D341Med (cell line): ENCODE measurements at regions not wholly inside any gene's neighbourhood (a gene's known extent, or its start where the extent isn't known, plus 50 kb on each side); places are given as distances from the start of the nearest gene placed in this dataset.
"Not testable (repeated sequence)": the region's sequence is repeated elsewhere in the genome, so short reads cannot be mapped to it uniquely, and the experiment has no call there.

Source experiments
- DNase-seq: peaks from one replicate; pipeline ENCODE4 v3.0.0; 2012; ENCODE audit warnings: low spot score

- DNase-seq: no peak
Measured at GRCh38 chr7:119886007-119886406, 387.0 kb upstream of the KCND2 start.

- DNase-seq: not testable (repeated sequence)
Measured at GRCh38 chr7:119886525-119886924, 386.4 kb upstream of the KCND2 start.

DNA sequence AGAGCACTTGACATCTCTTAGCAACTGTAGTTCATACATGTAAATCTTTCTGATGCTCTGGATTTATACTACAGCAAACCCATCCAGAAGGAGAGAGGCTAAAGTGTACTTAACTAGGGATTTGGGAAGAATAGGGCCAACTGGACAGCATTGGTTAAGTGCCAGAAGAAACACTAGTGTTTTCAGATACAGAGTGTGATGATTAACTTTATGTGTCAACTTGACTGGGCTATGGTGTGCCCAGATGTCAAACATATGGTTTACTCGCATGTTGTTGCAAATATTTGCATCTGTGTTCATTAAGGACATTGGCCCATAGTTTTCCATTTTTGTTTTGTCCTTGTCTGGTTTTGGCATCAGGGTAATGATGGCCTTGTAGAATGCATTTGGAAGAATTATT, 384.7 kb upstream of the KCND2 start:
- DNase-seq: no peak

DNA sequence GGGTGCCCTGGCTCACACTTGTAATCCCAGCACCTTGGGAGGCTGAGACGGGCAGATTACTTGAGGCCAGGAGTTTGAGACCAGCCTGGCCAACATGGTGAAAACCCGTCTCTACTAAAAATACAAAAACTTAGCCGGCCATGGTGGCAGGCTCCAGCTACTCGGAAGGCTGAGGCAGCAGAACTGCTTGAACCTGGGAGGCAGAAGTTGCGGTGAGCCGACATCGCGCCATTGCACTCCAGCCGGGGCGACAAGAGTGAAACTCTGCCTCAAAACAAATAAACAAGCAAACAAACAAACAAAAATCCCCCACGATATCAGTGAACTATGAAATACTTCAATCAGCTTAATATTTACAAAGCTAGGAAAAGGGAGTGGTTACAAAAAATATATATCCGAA, 382.3 kb upstream of the KCND2 start:
- no peak for DNase-seq

DNA sequence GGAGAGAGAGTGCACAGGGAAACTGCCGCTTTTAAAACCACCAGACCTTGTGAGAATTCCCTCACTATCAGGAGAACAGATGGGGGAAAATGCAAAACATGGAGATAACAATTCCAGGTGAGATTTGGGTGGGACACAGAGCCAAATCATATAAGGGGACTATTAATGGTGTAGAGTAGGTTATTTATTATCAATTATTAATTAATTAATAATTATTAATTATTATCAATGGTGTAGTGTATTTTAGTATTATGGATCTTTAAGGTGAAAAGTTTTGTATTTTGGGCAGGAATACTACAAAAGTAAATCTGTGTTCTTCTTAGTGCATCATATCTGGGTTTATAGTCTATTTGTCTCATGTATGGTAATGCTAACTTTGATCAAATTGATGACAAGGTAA, 377.7 kb upstream of the KCND2 start:
- DNase-seq: no peak

DNA sequence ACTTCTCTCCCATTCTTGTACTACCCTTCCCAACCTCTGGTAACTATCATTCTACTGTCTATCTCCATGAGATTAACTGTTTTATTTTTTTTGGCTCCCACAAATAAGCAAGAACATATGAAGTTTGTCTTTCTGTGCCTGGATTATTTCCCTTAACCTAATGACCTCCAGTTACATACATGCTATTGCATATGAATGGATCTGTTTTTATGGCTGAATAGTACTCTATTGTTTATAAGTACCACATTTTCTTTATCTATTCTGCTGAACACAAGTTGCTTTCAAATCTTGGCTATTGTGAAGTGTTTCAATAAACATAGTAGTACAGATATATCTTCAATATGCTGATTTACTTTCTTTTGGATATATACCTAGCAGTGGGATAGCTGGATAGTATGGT, 376.6 kb upstream of the KCND2 start:
- DNase-seq: no peak

DNA sequence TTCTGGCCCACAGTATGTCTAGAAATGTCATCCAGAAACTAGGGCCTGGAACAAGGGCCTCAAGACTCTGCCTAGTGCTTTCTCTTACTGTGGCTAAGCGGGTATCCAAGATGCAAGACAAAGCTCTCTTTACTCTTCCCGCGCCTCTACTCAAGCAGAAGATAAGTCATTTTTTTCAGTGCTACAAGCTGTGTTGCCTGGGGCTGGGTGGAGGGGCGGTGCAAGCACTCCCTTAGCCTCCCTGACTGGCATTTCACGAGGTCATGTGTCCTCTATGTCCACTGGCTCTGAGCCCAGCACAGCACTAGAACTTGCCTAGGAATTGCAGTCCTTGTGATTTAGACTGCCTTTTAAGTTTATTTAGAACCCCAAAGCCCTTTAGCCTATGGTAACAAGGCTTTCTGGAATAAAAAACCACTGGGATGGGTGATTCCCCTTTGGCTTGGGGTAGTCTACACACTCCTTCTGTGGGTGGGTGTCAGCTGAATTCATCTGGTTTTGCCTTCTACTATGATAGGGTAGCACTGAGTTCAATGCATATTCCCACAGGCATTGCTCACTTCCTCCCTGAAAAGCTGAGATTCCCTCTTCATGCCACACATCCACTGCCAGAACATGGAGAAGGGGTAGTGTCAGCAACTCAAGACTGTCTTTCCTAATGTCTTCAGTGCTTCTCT, 371.8 kb upstream of the KCND2 start:
- DNase-seq: no peak

GRCh38 chr7:119903085-119903484, 369.9 kb upstream of the KCND2 start:
- no peak for DNase-seq

- DNase-seq: no peak
Measured at GRCh38 chr7:119905495-119905894, 367.5 kb upstream of the KCND2 start.

DNA sequence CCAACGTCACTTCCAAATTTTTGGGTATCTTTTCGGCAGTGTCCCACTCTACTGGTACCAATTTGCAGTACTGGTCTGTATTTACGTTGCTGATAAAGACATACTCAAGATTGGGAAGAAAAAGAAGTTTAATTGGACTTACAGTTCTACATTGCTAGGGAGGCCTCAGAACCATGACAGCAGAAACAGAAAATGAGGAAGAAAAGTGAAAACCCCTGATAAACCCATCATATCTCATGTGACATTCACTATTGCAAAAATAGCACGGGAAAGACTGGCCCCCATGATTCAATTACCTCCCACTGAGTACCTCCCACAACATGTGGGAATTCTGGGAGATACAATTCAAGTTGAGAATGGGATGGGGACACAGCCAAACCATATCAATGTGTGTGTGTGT, 364.0 kb upstream of the KCND2 start:
- DNase-seq: no peak

- not testable (repeated sequence) for DNase-seq
Measured at GRCh38 chr7:119914119-119914518, 358.9 kb upstream of the KCND2 start.

- no peak for DNase-seq
Measured at GRCh38 chr7:119916501-119916900, 356.5 kb upstream of the KCND2 start.

- DNase-seq: no peak
Measured at GRCh38 chr7:119918185-119918584, 354.8 kb upstream of the KCND2 start.

DNA sequence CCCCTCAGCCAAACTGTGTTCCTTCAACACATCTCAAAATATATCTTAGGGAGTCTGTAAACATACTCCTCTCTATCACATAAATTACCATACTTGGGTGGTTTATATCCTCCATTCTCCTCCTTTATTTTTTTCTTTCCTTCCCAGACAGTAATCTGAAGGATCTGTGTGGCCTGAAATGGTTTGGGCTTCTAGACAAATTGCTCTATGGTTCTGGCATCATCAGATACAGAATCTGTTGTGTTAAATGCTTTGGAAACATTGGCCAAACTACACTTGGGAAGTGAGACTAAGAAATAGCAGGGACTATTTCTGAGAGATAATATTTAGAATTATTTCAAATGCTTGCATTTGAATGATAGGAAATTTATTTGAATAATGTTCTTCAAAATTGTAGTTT, 353.0 kb upstream of the KCND2 start:
- DNase-seq: no peak

DNA sequence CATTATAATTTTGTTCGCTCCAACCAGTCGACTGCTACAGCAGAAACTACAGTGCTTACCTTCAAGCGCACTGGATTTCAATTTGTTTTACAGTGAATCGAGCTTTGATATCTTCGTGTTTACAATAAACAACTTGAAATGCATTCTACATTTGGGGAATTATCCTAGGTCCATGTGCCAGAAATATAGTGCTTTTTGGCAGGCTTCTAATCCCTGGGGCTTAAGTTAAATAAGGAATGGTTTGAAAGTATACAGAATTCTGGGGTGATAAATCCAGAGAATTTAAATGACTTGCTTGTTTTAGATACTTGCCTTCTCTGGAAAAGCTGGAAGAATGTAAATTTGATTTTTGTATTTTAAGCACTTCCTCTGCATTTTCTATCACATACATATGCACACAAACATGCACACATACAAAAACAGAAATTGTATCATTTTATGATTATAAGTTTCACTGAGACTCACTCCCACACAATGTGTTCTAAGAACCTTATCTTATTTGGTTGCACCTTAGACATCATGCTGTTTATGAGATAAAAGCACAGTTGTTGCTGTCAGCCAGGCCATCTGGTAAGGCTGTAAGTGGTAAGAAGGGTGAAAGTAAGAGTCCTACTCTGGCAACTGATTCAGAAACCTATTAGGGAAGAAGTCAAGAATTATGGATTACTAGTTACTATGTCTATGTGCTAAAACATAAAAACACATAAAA, 347.2 kb upstream of the KCND2 start:
- no peak for DNase-seq

DNA sequence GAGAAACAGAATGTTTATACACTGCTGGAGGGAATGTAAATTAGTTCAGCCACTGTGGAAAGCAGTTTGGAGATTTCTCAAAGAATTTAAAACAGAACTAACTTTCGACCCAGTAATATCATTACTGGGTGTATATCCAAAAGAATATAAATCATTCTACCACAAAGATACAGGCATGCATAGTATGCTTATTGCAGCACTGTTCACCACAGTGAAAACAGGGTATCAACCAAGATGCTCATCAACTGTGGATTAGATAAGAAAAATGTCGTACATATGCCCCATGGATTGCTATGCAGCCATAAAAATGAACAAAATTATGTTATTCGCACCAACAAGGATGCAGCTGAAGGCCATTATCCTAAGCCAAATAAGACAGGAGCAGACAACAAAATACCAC, 343.1 kb upstream of the KCND2 start:
- no peak for DNase-seq

GRCh38 chr7:119931230-119931824, 341.6 kb upstream of the KCND2 start:
- DNase-seq: no peak

- DNase-seq: no peak
Measured at GRCh38 chr7:119935418-119936025, 337.5 kb upstream of the KCND2 start.

- no peak for DNase-seq
Measured at GRCh38 chr7:119936836-119937235, 336.1 kb upstream of the KCND2 start.

DNA sequence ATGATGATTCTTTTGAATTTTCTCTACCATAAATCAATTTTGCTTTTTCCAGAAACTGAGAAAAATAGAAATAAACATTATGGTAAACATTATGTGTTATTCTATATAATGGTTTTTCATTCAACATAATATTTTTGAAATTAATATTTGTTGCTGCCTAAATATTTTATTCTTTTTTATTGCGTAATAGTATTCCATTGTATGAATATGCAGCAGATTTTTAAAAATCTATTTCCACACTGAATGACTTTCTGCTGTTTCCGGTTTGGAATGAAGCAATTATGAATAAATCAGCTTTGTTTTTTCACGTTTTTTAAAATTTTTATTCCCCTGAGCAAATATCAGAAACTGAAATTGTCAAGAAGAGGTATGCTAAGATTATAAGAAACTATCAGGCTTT, 335.2 kb upstream of the KCND2 start:
- no peak for DNase-seq

DNA sequence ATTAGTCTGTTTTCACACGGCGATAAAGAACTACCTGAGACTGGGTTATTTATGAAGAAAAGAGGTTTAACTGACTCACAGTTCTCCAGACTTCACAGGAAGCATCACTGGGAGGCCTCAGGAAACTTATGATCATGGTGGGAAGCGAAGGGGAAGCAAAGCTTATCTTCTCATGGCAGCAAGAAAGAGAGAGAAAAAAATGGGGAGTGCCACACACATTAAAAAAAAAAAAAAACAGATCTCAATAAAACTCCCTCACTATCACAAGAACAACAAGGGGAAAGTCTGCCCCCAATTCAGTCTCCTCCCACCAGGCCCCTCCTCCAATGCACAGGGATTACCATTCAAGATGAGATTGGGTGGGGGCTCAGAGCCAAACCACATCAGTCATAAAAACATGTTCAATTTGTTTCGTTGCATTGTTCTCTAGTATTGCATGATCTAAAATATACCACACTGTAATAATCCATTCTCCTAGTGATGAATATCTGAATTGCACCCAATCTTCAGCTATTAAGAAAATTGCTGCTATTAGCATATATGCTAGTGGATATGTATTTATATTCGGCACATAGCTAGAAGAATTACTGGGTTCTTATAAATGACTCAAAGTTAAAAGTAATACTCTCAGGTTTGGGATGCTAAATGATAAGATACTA, 328.9 kb upstream of the KCND2 start:
- no peak for DNase-seq

DNA sequence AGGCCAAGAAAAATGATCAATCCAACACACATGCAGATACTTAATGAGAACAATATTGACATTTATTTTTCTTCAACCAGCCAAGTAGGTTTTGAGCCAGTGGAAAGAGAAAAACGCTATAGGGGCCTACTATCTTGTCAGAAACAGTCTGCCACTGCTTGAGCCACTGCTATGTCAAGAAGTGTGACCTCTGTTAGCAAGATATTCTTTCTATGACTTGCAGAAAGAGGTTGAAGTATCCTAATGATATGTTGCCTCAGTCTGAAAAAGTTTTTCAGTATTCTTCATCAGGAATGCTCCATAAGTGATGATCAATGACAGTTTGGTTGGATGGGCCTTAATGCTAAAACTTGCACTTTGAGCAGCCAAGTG, 328.4 kb upstream of the KCND2 start:
- no peak for DNase-seq

- DNase-seq: no peak
Measured at GRCh38 chr7:119945822-119946221, 327.2 kb upstream of the KCND2 start.
